ENCODE measurements at regions not wholly inside any gene's neighbourhood (a gene's known extent, or its start where the extent isn't known, plus 50 kb on each side); places are given as distances from the start of the nearest gene placed in this dataset.
"Not testable (repeated sequence)": the region's sequence is repeated elsewhere in the genome, so short reads cannot be mapped to it uniquely, and the experiment has no call there.

GRCh38 chr4:114237997-114238396 lies 258.6 kb upstream of the ARSJ start:
- Histone ChIP-seq H3K27ac (ENCODE audit: low read length) (no peak overlapping the region), H3K9me3 (ENCODE audit: control insufficient read depth, low read depth, low read length) (no peaks in the 10 kb centered on the region), H3K4me3 (ENCODE audit: low read length) (no peak overlapping the region), H3K36me3 (ENCODE audit: control insufficient read depth, insufficient read depth, low read length) (no peaks in the 10 kb centered on the region), H3K4me1 (ENCODE audit: control insufficient read depth, insufficient read depth, low read length) (no peaks in the 10 kb centered on the region), H3K27me3 (ENCODE audit: control insufficient read depth, insufficient read depth, low read length) (no peaks in the 10 kb centered on the region)
- no peak for DNase-seq

DNA sequence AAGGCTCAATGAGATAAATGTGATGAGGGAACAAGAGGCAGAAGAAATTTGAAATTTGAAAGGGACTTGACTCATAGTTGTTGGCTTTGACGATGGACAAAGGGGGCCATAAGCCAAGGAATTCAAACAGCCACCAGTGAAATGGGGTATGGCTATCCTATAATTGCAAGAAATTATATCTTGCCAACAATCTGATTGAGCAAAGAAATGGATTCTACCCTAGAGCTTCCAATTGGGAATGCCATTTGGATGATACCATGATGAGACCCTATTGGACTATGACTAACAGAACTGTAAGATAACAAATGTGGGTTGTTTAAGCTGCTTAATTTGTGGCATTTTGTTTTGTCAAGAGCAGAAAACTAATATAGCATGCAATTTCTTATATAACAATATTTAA lies 270.1 kb upstream of the ARSJ start:
- Histone ChIP-seq H3K4me3 (ENCODE audit: low read length) (no peak overlapping the region), H3K27ac (ENCODE audit: low read length) (no peak overlapping the region), H3K36me3 (ENCODE audit: control insufficient read depth, insufficient read depth, low read length) (no peaks in the 10 kb centered on the region), H3K27me3 (ENCODE audit: control insufficient read depth, insufficient read depth, low read length) (no peaks in the 10 kb centered on the region), H3K4me1 (ENCODE audit: control insufficient read depth, insufficient read depth, low read length) (no peaks in the 10 kb centered on the region), H3K9me3 (ENCODE audit: control insufficient read depth, low read depth, low read length) (no peaks in the 10 kb centered on the region)
- no CpG with 5 or more reads among the region's 1 CpG for WGBS (ENCODE audit: insufficient coverage, low lambda C conversion rate)
- no peak for DNase-seq

GRCh38 chr4:114249976-114250375 lies 270.5 kb upstream of the ARSJ start:
- Histone ChIP-seq H3K27me3 (ENCODE audit: control insufficient read depth, insufficient read depth, low read length) (no peaks in the 10 kb centered on the region), H3K9me3 (ENCODE audit: control insufficient read depth, low read depth, low read length) (no peaks in the 10 kb centered on the region), H3K36me3 (ENCODE audit: control insufficient read depth, insufficient read depth, low read length) (no peaks in the 10 kb centered on the region), H3K4me1 (ENCODE audit: control insufficient read depth, insufficient read depth, low read length) (no peaks in the 10 kb centered on the region), H3K27ac (ENCODE audit: low read length) (no peak overlapping the region), H3K4me3 (ENCODE audit: low read length) (no peak overlapping the region)
- no peak for DNase-seq

GRCh38 chr4:114250439-114250891 lies 271.0 kb upstream of the ARSJ start:
- H3K4me3 ChIP-seq (ENCODE audit: low read length) = no peak overlapping the region
- H3K27me3 ChIP-seq (ENCODE audit: control insufficient read depth, insufficient read depth, low read length) = no peaks in the 10 kb centered on the region
- DNase-seq = no peak
- no peaks in the 10 kb centered on the region for H3K36me3 ChIP-seq (ENCODE audit: control insufficient read depth, insufficient read depth, low read length)
- no peak overlapping the region for H3K27ac ChIP-seq (ENCODE audit: low read length)
- H3K9me3 ChIP-seq (ENCODE audit: control insufficient read depth, low read depth, low read length) = no peaks in the 10 kb centered on the region
- H3K4me1 ChIP-seq (ENCODE audit: control insufficient read depth, insufficient read depth, low read length) = no peaks in the 10 kb centered on the region
- no CpG with 5 or more reads among the region's 2 CpGs for WGBS (ENCODE audit: insufficient coverage, low lambda C conversion rate)

DNA sequence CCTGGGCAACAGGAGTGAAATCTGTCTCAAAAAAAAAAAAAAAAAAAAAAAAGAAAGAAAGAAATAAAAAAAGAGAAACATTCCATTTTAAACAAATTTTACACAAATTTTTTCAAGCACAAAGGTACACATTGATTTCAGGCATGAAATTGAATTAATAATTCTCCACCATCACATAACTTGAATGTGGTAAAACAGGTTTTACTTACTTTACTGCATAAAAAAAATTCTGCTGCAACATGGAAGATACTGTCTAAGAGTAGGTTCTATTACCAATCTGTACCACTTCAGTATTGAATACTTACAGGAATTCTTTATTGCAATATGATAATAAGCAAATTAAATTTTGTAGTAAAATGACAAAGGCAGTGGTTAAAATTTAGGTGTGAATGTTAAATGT lies 271.6 kb upstream of the ARSJ start:
- Histone ChIP-seq H3K4me3 (ENCODE audit: low read length) (no peak overlapping the region), H3K27me3 (ENCODE audit: control insufficient read depth, insufficient read depth, low read length) (no peaks in the 10 kb centered on the region), H3K27ac (ENCODE audit: low read length) (no peak overlapping the region), H3K36me3 (ENCODE audit: control insufficient read depth, insufficient read depth, low read length) (no peaks in the 10 kb centered on the region), H3K9me3 (ENCODE audit: control insufficient read depth, low read depth, low read length) (no peaks in the 10 kb centered on the region), H3K4me1 (ENCODE audit: control insufficient read depth, insufficient read depth, low read length) (no peaks in the 10 kb centered on the region)
- DNase-seq = no peak

DNA sequence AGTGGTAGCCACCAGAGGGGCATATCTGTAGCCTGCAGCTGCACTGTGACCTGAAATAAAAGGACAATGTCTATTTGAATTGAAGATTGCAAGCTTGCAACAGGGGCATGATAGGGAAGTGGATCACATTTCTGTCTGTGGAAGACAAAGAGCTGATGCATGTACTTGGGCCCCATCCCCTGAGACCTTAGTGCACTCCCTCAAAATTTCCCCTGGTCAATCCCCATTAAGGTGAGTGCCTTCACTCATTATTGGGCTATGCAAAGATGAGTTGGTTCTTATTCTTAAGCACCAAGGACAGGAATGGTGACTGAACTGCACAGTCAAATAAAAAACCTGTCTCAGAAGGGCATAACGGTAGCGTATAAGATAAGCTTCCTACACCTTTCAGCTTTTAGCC lies 273.1 kb upstream of the ARSJ start:
- no CpG with 5 or more reads among the region's 2 CpGs for WGBS (ENCODE audit: insufficient coverage, low lambda C conversion rate)
- Histone ChIP-seq H3K4me1 (ENCODE audit: control insufficient read depth, insufficient read depth, low read length) (no peaks in the 10 kb centered on the region), H3K36me3 (ENCODE audit: control insufficient read depth, insufficient read depth, low read length) (no peaks in the 10 kb centered on the region), H3K27ac (ENCODE audit: low read length) (no peak overlapping the region), H3K27me3 (ENCODE audit: control insufficient read depth, insufficient read depth, low read length) (no peaks in the 10 kb centered on the region), H3K4me3 (ENCODE audit: low read length) (no peak overlapping the region), H3K9me3 (ENCODE audit: control insufficient read depth, low read depth, low read length) (no peaks in the 10 kb centered on the region)
- DNase-seq = no peak

- Histone ChIP-seq H3K4me3 (ENCODE audit: low read length) (no peak overlapping the region), H3K9me3 (ENCODE audit: control insufficient read depth, low read depth, low read length) (no peaks in the 10 kb centered on the region), H3K4me1 (ENCODE audit: control insufficient read depth, insufficient read depth, low read length) (no peaks in the 10 kb centered on the region), H3K27ac (ENCODE audit: low read length) (no peak overlapping the region), H3K36me3 (ENCODE audit: control insufficient read depth, insufficient read depth, low read length) (no peaks in the 10 kb centered on the region), H3K27me3 (ENCODE audit: control insufficient read depth, insufficient read depth, low read length) (no peaks in the 10 kb centered on the region)
- DNase-seq = no peak
- no CpG with 5 or more reads among the region's 1 CpG for WGBS (ENCODE audit: insufficient coverage, low lambda C conversion rate)
Measured at GRCh38 chr4:114257501-114257900, 278.1 kb upstream of the ARSJ start.

- WGBS (ENCODE audit: insufficient coverage, low lambda C conversion rate) = no CpG with 5 or more reads among the region's 1 CpG
- H3K4me1 ChIP-seq (ENCODE audit: control insufficient read depth, insufficient read depth, low read length); H3K4me3 ChIP-seq (ENCODE audit: low read length); H3K36me3 ChIP-seq (ENCODE audit: control insufficient read depth, insufficient read depth, low read length); H3K27me3 ChIP-seq (ENCODE audit: control insufficient read depth, insufficient read depth, low read length); H3K9me3 ChIP-seq (ENCODE audit: control insufficient read depth, low read depth, low read length); H3K27ac ChIP-seq (ENCODE audit: low read length); DNase-seq: not testable (repeated sequence)
Measured at GRCh38 chr4:114262421-114262820, 283.0 kb upstream of the ARSJ start.

DNA sequence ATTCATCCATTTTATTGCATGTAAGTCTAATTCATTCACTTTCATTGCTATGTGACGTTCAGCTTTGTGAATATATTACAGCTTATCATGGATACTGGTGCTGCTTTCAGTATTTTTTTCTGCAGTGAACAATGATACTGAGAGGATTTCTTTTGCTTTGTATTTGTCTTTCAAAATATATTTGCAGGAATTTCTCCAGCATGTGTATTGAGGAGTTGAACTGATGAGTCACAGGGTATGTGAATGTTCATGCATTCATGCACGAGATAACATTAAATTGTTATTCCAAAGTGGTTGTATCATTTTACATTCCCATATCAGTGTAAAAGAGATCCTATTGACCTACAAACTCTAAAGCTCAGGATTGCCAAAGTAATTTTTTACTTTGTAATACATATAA lies 283.8 kb upstream of the ARSJ start:
- H3K4me1 ChIP-seq (ENCODE audit: control insufficient read depth, insufficient read depth, low read length) = no peaks in the 10 kb centered on the region
- H3K27me3 ChIP-seq (ENCODE audit: control insufficient read depth, insufficient read depth, low read length) = no peaks in the 10 kb centered on the region
- no peak for DNase-seq
- WGBS (ENCODE audit: insufficient coverage, low lambda C conversion rate) = no CpG with 5 or more reads among the region's 2 CpGs
- H3K4me3 ChIP-seq (ENCODE audit: low read length) = no peak overlapping the region
- no peaks in the 10 kb centered on the region for H3K36me3 ChIP-seq (ENCODE audit: control insufficient read depth, insufficient read depth, low read length)
- H3K9me3 ChIP-seq (ENCODE audit: control insufficient read depth, low read depth, low read length) = no peaks in the 10 kb centered on the region
- no peak overlapping the region for H3K27ac ChIP-seq (ENCODE audit: low read length)

GRCh38 chr4:114264452-114264851 lies 285.0 kb upstream of the ARSJ start:
- H3K27ac ChIP-seq (ENCODE audit: low read length) = no peak overlapping the region
- H3K27me3 ChIP-seq (ENCODE audit: control insufficient read depth, insufficient read depth, low read length) = no peaks in the 10 kb centered on the region
- no peaks in the 10 kb centered on the region for H3K4me1 ChIP-seq (ENCODE audit: control insufficient read depth, insufficient read depth, low read length)
- H3K36me3 ChIP-seq (ENCODE audit: control insufficient read depth, insufficient read depth, low read length) = no peaks in the 10 kb centered on the region
- H3K4me3 ChIP-seq (ENCODE audit: low read length) = no peak overlapping the region
- 0% methylated on average over 1 of the region's 1 CpG for WGBS (ENCODE audit: insufficient coverage, low lambda C conversion rate)
- DNase-seq = no peak
- H3K9me3 ChIP-seq (ENCODE audit: control insufficient read depth, low read depth, low read length) = no peaks in the 10 kb centered on the region

- H3K9me3 ChIP-seq (ENCODE audit: control insufficient read depth, low read depth, low read length) = no peaks in the 10 kb centered on the region
- no peak for DNase-seq
- 38% methylated on average over 1 of the region's 1 CpG for WGBS (ENCODE audit: insufficient coverage, low lambda C conversion rate)
- no peaks in the 10 kb centered on the region for H3K36me3 ChIP-seq (ENCODE audit: control insufficient read depth, insufficient read depth, low read length)
- no peak overlapping the region for H3K4me3 ChIP-seq (ENCODE audit: low read length)
- H3K27ac ChIP-seq (ENCODE audit: low read length) = no peak overlapping the region
- H3K4me1 ChIP-seq (ENCODE audit: control insufficient read depth, insufficient read depth, low read length) = no peaks in the 10 kb centered on the region
- no peaks in the 10 kb centered on the region for H3K27me3 ChIP-seq (ENCODE audit: control insufficient read depth, insufficient read depth, low read length)
Measured at GRCh38 chr4:114264877-114265291, 285.4 kb upstream of the ARSJ start.

All from large intestine (tissue), 3 donors.